ENCODE measurements at regions not wholly inside any gene's neighbourhood (a gene's known extent, or its start where the extent isn't known, plus 50 kb on each side); places are given as distances from the start of the nearest gene placed in this dataset.

DNA sequence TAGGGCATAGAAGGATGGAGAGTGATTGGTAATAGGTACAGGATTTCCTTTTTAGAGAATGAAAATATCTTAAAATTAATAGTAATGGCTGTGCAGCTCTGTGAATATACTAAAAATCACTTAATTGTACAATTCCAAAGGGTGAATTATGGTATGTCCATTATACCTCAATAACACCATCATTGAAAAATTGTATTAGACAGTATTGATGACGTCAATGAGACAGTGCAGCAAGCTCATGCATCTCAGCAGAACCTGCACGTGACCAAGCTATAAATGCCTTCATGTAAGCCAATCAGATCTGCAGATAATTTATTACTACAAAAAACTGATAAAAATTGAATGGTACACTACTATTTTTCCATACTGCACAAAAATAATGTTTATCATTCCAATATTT lies 354.4 kb upstream of the CDH19 start:
- no peak overlapping the region for H3K4me3 ChIP-seq (replicated peaks in 1 of 3; ENCODE audit: low read depth in 2 of 3, low read length in 3 of 3)
- H3K36me3 ChIP-seq (replicated peaks in 1 of 2; ENCODE audit: control insufficient read depth in 1 of 2, insufficient read depth in 2 of 2, low read length in 2 of 2) = no peaks in the 10 kb centered on the region
- DNase-seq = no peak
- no peak overlapping the region for H3K4me3 Mint-ChIP-seq
- H3K9ac ChIP-seq (ENCODE audit: insufficient read depth, low read length, poor library complexity, severe bottlenecking) = no peak overlapping the region
- WGBS (ENCODE audit: insufficient coverage) = no CpG with 5 or more reads among the region's 2 CpGs
- H3K36me3 Mint-ChIP-seq = no peaks in the 10 kb centered on the region
- no peaks in the 10 kb centered on the region for H3K27me3 Mint-ChIP-seq (ENCODE audit: low read depth in 3 of 3)
- H3K4me1 Mint-ChIP-seq = no peaks in the 10 kb centered on the region
- H3K27me3 ChIP-seq (ENCODE audit: control insufficient read depth in 2 of 2, insufficient read depth in 2 of 2, low read length in 2 of 2) = no peaks in the 10 kb centered on the region
- TF ChIP-seq, protein P1, sequence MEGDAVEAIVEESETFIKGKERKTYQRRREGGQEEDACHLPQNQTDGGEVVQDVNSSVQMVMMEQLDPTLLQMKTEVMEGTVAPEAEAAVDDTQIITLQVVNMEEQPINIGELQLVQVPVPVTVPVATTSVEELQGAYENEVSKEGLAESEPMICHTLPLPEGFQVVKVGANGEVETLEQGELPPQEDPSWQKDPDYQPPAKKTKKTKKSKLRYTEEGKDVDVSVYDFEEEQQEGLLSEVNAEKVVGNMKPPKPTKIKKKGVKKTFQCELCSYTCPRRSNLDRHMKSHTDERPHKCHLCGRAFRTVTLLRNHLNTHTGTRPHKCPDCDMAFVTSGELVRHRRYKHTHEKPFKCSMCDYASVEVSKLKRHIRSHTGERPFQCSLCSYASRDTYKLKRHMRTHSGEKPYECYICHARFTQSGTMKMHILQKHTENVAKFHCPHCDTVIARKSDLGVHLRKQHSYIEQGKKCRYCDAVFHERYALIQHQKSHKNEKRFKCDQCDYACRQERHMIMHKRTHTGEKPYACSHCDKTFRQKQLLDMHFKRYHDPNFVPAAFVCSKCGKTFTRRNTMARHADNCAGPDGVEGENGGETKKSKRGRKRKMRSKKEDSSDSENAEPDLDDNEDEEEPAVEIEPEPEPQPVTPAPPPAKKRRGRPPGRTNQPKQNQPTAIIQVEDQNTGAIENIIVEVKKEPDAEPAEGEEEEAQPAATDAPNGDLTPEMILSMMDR (IDR thresholded peaks at IDR 0.05) = no peak
- H3K9me3 ChIP-seq (replicated peaks in 1 of 2; ENCODE audit: control insufficient read depth in 1 of 2, insufficient read depth in 1 of 2, low read length in 2 of 2) = no peaks in the 10 kb centered on the region
- intact Hi-C loops (cut with micrococcal nuclease) = no loop called here
- no peak overlapping the region for H3K27ac ChIP-seq (ENCODE audit: low read depth in 1 of 2, low read length in 2 of 2)
- no peak overlapping the region for H3K4me2 ChIP-seq (replicated peaks; ENCODE audit: extremely low read depth, low read length, poor library complexity, severe bottlenecking)
- H3K4me1 ChIP-seq (ENCODE audit: control insufficient read depth in 1 of 2, insufficient read depth in 2 of 2, low read length in 2 of 2) = no peaks in the 10 kb centered on the region
- H3K9me3 Mint-ChIP-seq = peaks cover 0 to 2% (median 0%) of the 10 kb centered on the region in 7 donors
- H3K79me2 ChIP-seq (ENCODE audit: insufficient read depth, low read length) = no peaks in the 10 kb centered on the region
- no peaks in the 10 kb centered on the region for H4K20me1 ChIP-seq (ENCODE audit: insufficient read depth, low read length)
- no peak overlapping the region for H2AFZ ChIP-seq (ENCODE audit: insufficient read depth, low read depth, low read length, poor library complexity, severe bottlenecking)
- H3K27ac Mint-ChIP-seq = no peak overlapping the region

DNA sequence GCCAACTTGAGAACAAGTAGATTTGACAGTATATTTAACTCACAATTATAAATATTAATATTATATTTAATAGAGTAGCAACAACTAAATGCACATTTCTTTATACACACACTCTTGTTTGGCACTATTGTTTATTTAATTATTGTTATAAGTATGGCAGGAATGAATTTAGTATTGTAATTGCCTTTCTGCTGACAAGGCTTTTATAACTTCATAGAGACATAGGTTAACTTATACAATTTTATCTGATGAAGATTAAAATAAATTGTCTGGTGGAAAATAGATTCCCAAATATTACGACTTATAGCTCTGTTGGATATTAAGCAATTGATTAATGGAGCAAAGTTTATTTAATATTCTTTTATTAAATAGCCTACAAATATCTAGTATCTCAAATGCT lies 347.9 kb upstream of the CDH19 start:
- no peak for DNase-seq
- H3K27ac Mint-ChIP-seq = no peak overlapping the region
- no peaks in the 10 kb centered on the region for H3K4me1 Mint-ChIP-seq
- Histone ChIP-seq H4K20me1 (ENCODE audit: insufficient read depth, low read length) (no peaks in the 10 kb centered on the region), H3K9me3 (replicated peaks in 1 of 2; ENCODE audit: control insufficient read depth in 1 of 2, insufficient read depth in 1 of 2, low read length in 2 of 2) (peaks cover 4% of the 10 kb centered on the region in 2 donors), H3K27me3 (ENCODE audit: control insufficient read depth in 2 of 2, insufficient read depth in 2 of 2, low read length in 2 of 2) (no peaks in the 10 kb centered on the region), H2AFZ (ENCODE audit: insufficient read depth, low read depth, low read length, poor library complexity, severe bottlenecking) (no peak overlapping the region), H3K4me1 (ENCODE audit: control insufficient read depth in 1 of 2, insufficient read depth in 2 of 2, low read length in 2 of 2) (no peaks in the 10 kb centered on the region), H3K4me2 (replicated peaks; ENCODE audit: extremely low read depth, low read length, poor library complexity, severe bottlenecking) (no peak overlapping the region), H3K36me3 (replicated peaks in 1 of 2; ENCODE audit: control insufficient read depth in 1 of 2, insufficient read depth in 2 of 2, low read length in 2 of 2) (no peaks in the 10 kb centered on the region), H3K9ac (ENCODE audit: insufficient read depth, low read length, poor library complexity, severe bottlenecking) (no peak overlapping the region), H3K27ac (ENCODE audit: low read depth in 1 of 2, low read length in 2 of 2) (no peak overlapping the region), H3K79me2 (ENCODE audit: insufficient read depth, low read length) (no peaks in the 10 kb centered on the region), H3K4me3 (replicated peaks in 1 of 3; ENCODE audit: low read depth in 2 of 3, low read length in 3 of 3) (no peak overlapping the region)
- H3K36me3 Mint-ChIP-seq = no peaks in the 10 kb centered on the region
- intact Hi-C loops (cut with micrococcal nuclease) = no loop called here
- no CpG with 5 or more reads among the region's 1 CpG for WGBS (ENCODE audit: insufficient coverage)
- H3K4me3 Mint-ChIP-seq = no peak overlapping the region
- peaks cover 0 to 9% (median 3%) of the 10 kb centered on the region in 7 donors for H3K9me3 Mint-ChIP-seq
- TF ChIP-seq, protein P1 (IDR thresholded peaks at IDR 0.05) = no peak
- peaks cover 0 to 2% (median 0%) of the 10 kb centered on the region in 3 donors for H3K27me3 Mint-ChIP-seq (ENCODE audit: low read depth in 3 of 3)
